ENCODE measurements at regions not wholly inside any gene's neighbourhood (a gene's known extent, or its start where the extent isn't known, plus 50 kb on each side); places are given as distances from the start of the nearest gene placed in this dataset.

DNA sequence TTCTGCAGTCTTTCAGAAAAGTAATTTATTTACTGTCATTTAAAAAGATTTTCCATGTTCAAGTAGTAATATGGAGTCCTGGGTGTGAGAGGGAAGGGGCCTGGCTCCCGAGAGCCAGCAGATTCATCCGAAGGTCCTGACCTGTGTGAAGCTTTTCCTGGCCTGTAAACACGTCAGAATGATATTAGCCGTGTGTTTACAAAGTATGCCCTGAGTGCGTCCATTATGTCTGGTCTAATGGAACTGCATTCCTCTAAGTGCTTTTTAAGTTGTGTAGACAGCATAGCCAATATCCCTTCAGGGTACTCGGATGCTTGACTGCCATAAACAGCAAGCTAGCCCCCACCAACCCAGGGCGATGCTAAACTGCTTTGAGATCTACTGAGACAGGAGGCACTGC lies 495.2 kb downstream of the AGTPBP1 start:
- TF ChIP-seq EP300 (IDR thresholded peaks at IDR 0.05; ENCODE audit: borderline replicate concordance) (no peak), CREB1 (IDR thresholded peaks at IDR 0.05; ENCODE audit: low read depth) (no peak), REST (IDR thresholded peaks at IDR 0.05; ENCODE audit: low read depth) (no peak), TAF1 (IDR thresholded peaks at IDR 0.05; ENCODE audit: low read depth) (no peak), TCF12 (IDR thresholded peaks at IDR 0.05; ENCODE audit: low read depth) (no peak), RAD21 (IDR thresholded peaks at IDR 0.05; ENCODE audit: low read depth) (no peak), YY1 (IDR thresholded peaks at IDR 0.05; ENCODE audit: low read depth) (no peak), NFIC (IDR thresholded peaks at IDR 0.05) (no peak)
- TF ChIP-seq, protein P1, sequence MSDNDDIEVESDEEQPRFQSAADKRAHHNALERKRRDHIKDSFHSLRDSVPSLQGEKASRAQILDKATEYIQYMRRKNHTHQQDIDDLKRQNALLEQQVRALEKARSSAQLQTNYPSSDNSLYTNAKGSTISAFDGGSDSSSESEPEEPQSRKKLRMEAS (IDR thresholded peaks at IDR 0.05) = no peak

Data from Ishikawa (cell line).